Trophoblast cell (in vitro differentiated cells and primary cell): ENCODE measurements at regions not wholly inside any gene's neighbourhood (a gene's known extent, or its start where the extent isn't known, plus 50 kb on each side); places are given as distances from the start of the nearest gene placed in this dataset.

Experiments used
- DNase-seq, 2 donors: peaks; one replicate each; pipeline ENCODE4 v3.0.0-alpha.2; 2016
- H2AFZ ChIP-seq: 2 replicates; pipeline ENCODE4 v1.6.1; 2013; ENCODE audit warnings: low read length, moderate library complexity, mild to moderate bottlenecking; ENCODE audit not compliant: insufficient read depth, poor library complexity
- H2AK5ac ChIP-seq: 2 replicates; pipeline ENCODE4 v1.6.1; 2013; ENCODE audit warnings: mild to moderate bottlenecking, low read length
- H2BK120ac ChIP-seq: 2 replicates; pipeline ENCODE4 v1.6.1; 2013; ENCODE audit warnings: low read length, mild to moderate bottlenecking, moderate library complexity; ENCODE audit not compliant: insufficient read depth, poor library complexity
- H2BK12ac ChIP-seq: 2 replicates; pipeline ENCODE4 v1.6.1; 2013; ENCODE audit warnings: mild to moderate bottlenecking, low read length, moderate library complexity
- H2BK5ac ChIP-seq: 2 replicates; pipeline ENCODE4 v1.6.1; 2013; ENCODE audit warnings: low read length, low read depth, moderate library complexity, mild to moderate bottlenecking; ENCODE audit not compliant: poor library complexity
- H3K14ac ChIP-seq: 2 replicates; pipeline ENCODE4 v1.6.1; 2013; ENCODE audit warnings: mild to moderate bottlenecking, low read length
- H3K18ac ChIP-seq: 2 replicates; pipeline ENCODE4 v1.6.1; 2013; ENCODE audit warnings: mild to moderate bottlenecking, low read length
- H3K23ac ChIP-seq: 2 replicates; pipeline ENCODE4 v1.6.1; 2013; ENCODE audit warnings: low read length
- H3K27ac ChIP-seq: 2 replicates; pipeline ENCODE4 v1.5.1; 2013; ENCODE audit warnings: low read depth, mild to moderate bottlenecking, inconsistent platforms, low read length, moderate library complexity
- H3K27me3 ChIP-seq: 2 replicates; pipeline ENCODE4 v1.6.1; 2013; ENCODE audit warnings: inconsistent platforms, mild to moderate bottlenecking, low read length, moderate library complexity; ENCODE audit not compliant: insufficient read depth
- H3K36me3 ChIP-seq, 2 experiments: 1 replicate in 1 of 2; 2 replicates in 1 of 2; pipeline ENCODE4 v1.6.1; 2013; ENCODE audit warnings: low read length in 2 of 2, mild to moderate bottlenecking in 2 of 2, moderate library complexity in 1 of 2; ENCODE audit not compliant: insufficient read depth in 2 of 2, control insufficient read depth in 1 of 2
- H3K4ac ChIP-seq: 2 replicates; pipeline ENCODE4 v1.6.1; 2013; ENCODE audit warnings: low read depth, mild to moderate bottlenecking, low read length, moderate library complexity
- H3K4me1 ChIP-seq, 2 experiments: 1 replicate in 1 of 2; 2 replicates in 1 of 2; pipeline ENCODE4 v1.6.1; 2013; ENCODE audit warnings: low read length in 2 of 2, mild to moderate bottlenecking in 2 of 2, moderate library complexity in 1 of 2; ENCODE audit not compliant: insufficient read depth in 2 of 2, control insufficient read depth in 1 of 2
- H3K4me2 ChIP-seq: 2 replicates; pipeline ENCODE4 v1.6.1; 2013; ENCODE audit warnings: inconsistent platforms, mild to moderate bottlenecking, low read length, moderate library complexity
- H3K4me3 ChIP-seq: 2 replicates; pipeline ENCODE4 v1.5.1; 2013; ENCODE audit warnings: mild to moderate bottlenecking, low read depth, low read length, inconsistent platforms
- H3K79me1 ChIP-seq: one replicate; pipeline ENCODE4 v1.6.1; 2013; ENCODE audit warnings: low read length
- H3K79me2 ChIP-seq: 2 replicates; pipeline ENCODE4 v1.6.1; 2013; ENCODE audit warnings: low read length, mild to moderate bottlenecking; ENCODE audit not compliant: control insufficient read depth, insufficient read depth, poor library complexity
- H3K9ac ChIP-seq: 2 replicates; pipeline ENCODE4 v1.6.1; 2013; ENCODE audit warnings: mild to moderate bottlenecking, low read length
- H3K9me3 ChIP-seq: 2 replicates; pipeline ENCODE4 v1.6.1; 2013; ENCODE audit warnings: low read depth, mild to moderate bottlenecking, control low read depth, inconsistent platforms, low read length; ENCODE audit not compliant: insufficient read depth
- H4K12ac ChIP-seq: 2 replicates; pipeline ENCODE4 v1.6.1; 2013; ENCODE audit warnings: low read depth, mild to moderate bottlenecking, low read length, moderate library complexity
- H4K8ac ChIP-seq: 2 replicates; pipeline ENCODE4 v1.6.1; 2013; ENCODE audit warnings: low read depth, mild to moderate bottlenecking, low read length, moderate library complexity
- H4K91ac ChIP-seq: one replicate; pipeline ENCODE4 v1.6.1; 2013; ENCODE audit warnings: low read depth, mild to moderate bottlenecking, low read length, moderate library complexity
- WGBS: extraction: QIAGEN DNeasy Blood & Tissue Kit; methylation state at CpG from one replicate; pipeline ENCODE4 v1.1.7; 2013; ENCODE audit warnings: missing lambda C conversion rate; ENCODE audit not compliant: insufficient read length, insufficient coverage; ENCODE audit errors: extremely low coverage; 5-methylcytosine and 5-hydroxymethylcytosine counted together

DNA sequence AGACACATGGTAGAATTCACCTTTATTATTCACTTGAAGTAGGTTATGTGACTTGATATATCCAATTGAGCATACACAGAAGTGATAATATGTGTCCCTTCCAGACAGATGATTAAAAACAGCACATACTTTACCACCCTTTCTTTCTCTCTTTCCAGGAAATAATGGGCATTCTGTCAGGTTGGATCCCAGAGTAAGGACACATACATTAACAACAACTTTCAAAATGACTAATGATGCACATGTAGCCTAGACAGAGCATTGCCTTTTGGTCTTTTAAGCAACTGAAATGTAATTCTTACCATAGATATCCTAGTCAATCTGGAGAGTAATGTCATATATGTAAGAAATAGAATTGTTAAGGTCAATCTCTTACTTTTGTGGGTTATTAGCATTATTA lies 1748.7 kb downstream of the EFNA5 start:
- Histone ChIP-seq H3K79me1 (no peaks in the 10 kb centered on the region), H3K27ac (no peak overlapping the region), H2BK120ac (no peak overlapping the region), H3K79me2 (no peaks in the 10 kb centered on the region), H4K8ac (no peak overlapping the region), H3K36me3 (no peaks in the 10 kb centered on the region), H4K91ac (no peak overlapping the region), H2AK5ac (no peak overlapping the region), H3K4ac (no peak overlapping the region), H4K12ac (no peak overlapping the region), H3K23ac (no peak overlapping the region), H3K18ac (no peak overlapping the region), H3K4me1 (no peaks in the 10 kb centered on the region), H3K9me3 (no peaks in the 10 kb centered on the region), H3K4me2 (no peak overlapping the region), H2BK12ac (no peak overlapping the region), H3K4me3 (no peak overlapping the region), H3K27me3 (no peaks in the 10 kb centered on the region), H3K14ac (no peak overlapping the region), H2AFZ (no peak overlapping the region), H2BK5ac (no peak overlapping the region), H3K9ac (no peak overlapping the region)
- DNase-seq = no peak

DNA sequence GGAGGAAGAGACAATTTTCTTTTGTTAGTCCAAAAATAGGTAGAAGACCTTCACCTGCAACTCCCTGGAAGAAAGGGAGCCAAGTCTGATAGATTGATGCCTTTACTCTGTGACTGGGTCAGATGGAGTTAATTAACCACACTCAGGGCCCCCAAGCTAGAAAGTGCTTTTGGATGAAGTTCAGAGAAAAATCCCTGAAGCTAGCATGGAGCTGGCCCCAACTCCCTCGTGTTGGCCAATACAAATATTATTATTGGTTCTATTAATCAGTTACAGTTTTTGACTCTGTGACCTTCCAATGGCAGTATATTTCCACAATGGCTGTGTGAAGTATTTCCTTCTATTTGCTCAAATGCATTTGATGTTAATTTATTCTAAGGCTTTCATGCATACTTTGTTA lies 1753.5 kb downstream of the EFNA5 start:
- no peaks in the 10 kb centered on the region for H3K79me2 ChIP-seq

DNA sequence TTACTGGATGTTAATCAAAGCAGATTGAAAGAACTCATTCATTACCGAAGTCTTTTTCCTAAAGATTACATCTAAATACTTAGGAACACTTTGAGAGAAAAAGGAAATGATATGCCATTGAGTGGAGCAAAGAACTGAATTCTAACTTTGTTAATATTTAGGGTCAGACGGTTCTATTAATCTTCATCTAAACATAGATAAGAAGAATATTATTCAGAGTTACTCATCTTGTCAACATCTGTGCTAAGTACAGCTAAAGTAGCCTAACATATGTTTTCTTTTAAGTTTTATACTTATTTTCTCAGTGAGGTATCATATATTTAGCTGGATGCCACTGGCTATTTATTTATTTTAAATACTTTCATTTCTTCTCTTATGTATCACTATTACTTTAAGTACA lies 1763.7 kb downstream of the EFNA5 start:
- no peaks in the 10 kb centered on the region for H3K27me3 ChIP-seq
- no peak overlapping the region for H3K18ac ChIP-seq
- no peak overlapping the region for H2AFZ ChIP-seq
- no peak overlapping the region for H2BK12ac ChIP-seq
- H4K91ac ChIP-seq = no peak overlapping the region
- no peak for DNase-seq
- no peak overlapping the region for H3K4me2 ChIP-seq
- no peak overlapping the region for H4K8ac ChIP-seq
- H2BK120ac ChIP-seq = no peak overlapping the region
- H2BK5ac ChIP-seq = no peak overlapping the region
- H3K14ac ChIP-seq = no peak overlapping the region
- H4K12ac ChIP-seq = no peak overlapping the region
- no peaks in the 10 kb centered on the region for H3K79me2 ChIP-seq
- H3K27ac ChIP-seq = no peak overlapping the region
- H3K4me3 ChIP-seq = no peak overlapping the region
- H3K4ac ChIP-seq = no peak overlapping the region
- no peak overlapping the region for H2AK5ac ChIP-seq
- H3K23ac ChIP-seq = no peak overlapping the region
- no peaks in the 10 kb centered on the region for H3K79me1 ChIP-seq
- no peaks in the 10 kb centered on the region for H3K4me1 ChIP-seq
- no peaks in the 10 kb centered on the region for H3K36me3 ChIP-seq
- H3K9ac ChIP-seq = no peak overlapping the region
- no CpG with 5 or more reads among the region's 2 CpGs for WGBS
- no peaks in the 10 kb centered on the region for H3K9me3 ChIP-seq

More for the DNA sequence above, 1753.5 kb downstream of the EFNA5 start:
- Histone ChIP-seq H3K4me2 (no peak overlapping the region), H3K14ac (no peak overlapping the region), H3K18ac (no peak overlapping the region), H3K4me1 (no peaks in the 10 kb centered on the region), H3K79me1 (no peaks in the 10 kb centered on the region), H2AK5ac (no peak overlapping the region), H4K91ac (no peak overlapping the region), H3K27ac (no peak overlapping the region), H2BK12ac (no peak overlapping the region), H3K9ac (no peak overlapping the region), H3K4ac (no peak overlapping the region), H4K8ac (no peak overlapping the region), H4K12ac (no peak overlapping the region), H2BK120ac (no peak overlapping the region), H3K27me3 (no peaks in the 10 kb centered on the region), H2BK5ac (no peak overlapping the region), H3K23ac (no peak overlapping the region), H2AFZ (no peak overlapping the region), H3K4me3 (no peak overlapping the region), H3K9me3 (no peaks in the 10 kb centered on the region), H3K36me3 (no peaks in the 10 kb centered on the region)
- no peak for DNase-seq
- WGBS = no CpG with 5 or more reads among the region's 1 CpG

DNA sequence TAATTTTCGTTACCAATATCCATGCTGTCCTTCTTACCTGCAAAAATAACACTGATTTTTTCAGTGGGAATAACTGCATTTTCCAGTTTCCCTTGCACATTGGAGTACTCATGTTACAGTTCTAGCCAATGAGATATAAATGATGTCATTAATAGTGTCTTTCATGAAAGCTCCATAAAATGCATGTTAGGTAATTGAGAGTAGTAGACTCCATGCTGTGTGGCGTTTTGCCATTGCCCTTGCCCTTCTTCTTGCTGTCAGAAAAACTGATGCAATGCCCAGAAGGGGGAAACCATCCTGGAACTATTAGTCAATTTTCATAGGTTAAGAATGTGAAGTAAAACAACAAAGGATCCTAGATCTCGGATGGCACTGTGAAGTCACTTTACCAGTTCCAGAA lies 1765.3 kb downstream of the EFNA5 start:
- H3K9ac ChIP-seq = no peak overlapping the region
- H2BK120ac ChIP-seq = no peak overlapping the region
- no peak overlapping the region for H4K12ac ChIP-seq
- no peaks in the 10 kb centered on the region for H3K4me1 ChIP-seq
- H3K9me3 ChIP-seq = no peaks in the 10 kb centered on the region
- H3K14ac ChIP-seq = no peak overlapping the region
- no peak overlapping the region for H2BK5ac ChIP-seq
- no peak overlapping the region for H3K4me3 ChIP-seq
- no peak overlapping the region for H3K18ac ChIP-seq
- no peak overlapping the region for H4K91ac ChIP-seq
- no peak overlapping the region for H3K23ac ChIP-seq
- no peak overlapping the region for H2BK12ac ChIP-seq
- no peaks in the 10 kb centered on the region for H3K36me3 ChIP-seq
- no peak overlapping the region for H2AFZ ChIP-seq
- no peaks in the 10 kb centered on the region for H3K79me1 ChIP-seq
- H3K4ac ChIP-seq = no peak overlapping the region
- H4K8ac ChIP-seq = no peak overlapping the region
- H3K79me2 ChIP-seq = no peaks in the 10 kb centered on the region
- H2AK5ac ChIP-seq = no peak overlapping the region
- no peak overlapping the region for H3K4me2 ChIP-seq
- DNase-seq = no peak
- no peak overlapping the region for H3K27ac ChIP-seq
- WGBS = no CpG with 5 or more reads among the region's 3 CpGs
- no peaks in the 10 kb centered on the region for H3K27me3 ChIP-seq

DNA sequence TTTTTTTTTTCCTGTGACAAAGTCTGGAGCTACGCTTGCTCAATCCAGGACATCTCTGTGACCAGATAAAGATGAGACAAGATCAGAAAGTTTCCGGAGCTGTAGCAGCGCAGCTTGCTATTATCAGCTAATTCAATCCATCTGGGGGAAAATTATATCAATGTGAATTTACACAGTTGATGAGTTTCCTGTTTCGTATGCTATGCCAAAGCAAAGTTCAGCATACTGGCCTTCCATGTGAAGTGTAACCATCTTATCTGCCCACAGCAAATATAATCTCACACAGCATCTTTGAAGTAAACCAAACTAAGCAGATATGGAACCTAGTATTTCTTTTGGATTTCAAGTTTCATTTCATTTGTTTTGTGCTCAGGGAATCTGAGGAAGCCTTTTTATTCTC lies 1767.7 kb downstream of the EFNA5 start:
- DNase-seq = no peak
- no peak overlapping the region for H3K18ac ChIP-seq
- no peak overlapping the region for H4K12ac ChIP-seq
- H3K23ac ChIP-seq = no peak overlapping the region
- no peak overlapping the region for H3K4me3 ChIP-seq
- H2AK5ac ChIP-seq = no peak overlapping the region
- no peaks in the 10 kb centered on the region for H3K4me1 ChIP-seq
- no peak overlapping the region for H3K14ac ChIP-seq
- no peaks in the 10 kb centered on the region for H3K36me3 ChIP-seq
- H3K27ac ChIP-seq = no peak overlapping the region
- H3K9ac ChIP-seq = no peak overlapping the region
- no peak overlapping the region for H2AFZ ChIP-seq
- no peak overlapping the region for H3K4ac ChIP-seq
- H3K79me1 ChIP-seq = no peaks in the 10 kb centered on the region
- no peak overlapping the region for H3K4me2 ChIP-seq
- H2BK5ac ChIP-seq = no peak overlapping the region
- H3K79me2 ChIP-seq = no peaks in the 10 kb centered on the region
- no peaks in the 10 kb centered on the region for H3K9me3 ChIP-seq
- H2BK12ac ChIP-seq = no peak overlapping the region
- H2BK120ac ChIP-seq = no peak overlapping the region
- H4K8ac ChIP-seq = no peak overlapping the region
- no peaks in the 10 kb centered on the region for H3K27me3 ChIP-seq
- no peak overlapping the region for H4K91ac ChIP-seq
- no CpG with 5 or more reads among the region's 4 CpGs for whole genome bisulfite sequencing
